ENCODE measurements at regions not wholly inside any gene's neighbourhood (a gene's known extent, or its start where the extent isn't known, plus 50 kb on each side); places are given as distances from the start of the nearest gene placed in this dataset.

GRCh38 chr2:236444187-236444586 is 125.4 kb upstream of the ACKR3 start:
- Histone ChIP-seq H3K27ac (peak overlapping the region in 1 of 2 donors; percentile 38), H3K4me1 (no peaks in the 10 kb centered on the region), H3K36me3 (no peaks in the 10 kb centered on the region), H3K9me3 (no peaks in the 10 kb centered on the region), H3K27me3 (no peaks in the 10 kb centered on the region), H3K4me3 (no peak overlapping the region)
- intact Hi-C loops (cut with DNase I; ENCODE audit: low total_unique reads): no loop called here
- no peak for DNase-seq (ENCODE audit: low spot score in 2 of 2)
- TF ChIP-seq POLR2A (IDR thresholded peaks at IDR 0.05) (no peak), CTCF (IDR thresholded peaks at IDR 0.05) (no peak), POLR2AphosphoS5 (IDR thresholded peaks at IDR 0.05) (no peak)

- intact Hi-C loops (cut with DNase I; ENCODE audit: low total_unique reads): no loop called here
- no peak overlapping the region for H3K27ac ChIP-seq
These were observed 123.9 kb upstream of the ACKR3 start for GRCh38 chr2:236445678-236446077.

GRCh38 chr2:236446521-236446920 is 123.1 kb upstream of the ACKR3 start:
- H3K36me3 ChIP-seq: no peaks in the 10 kb centered on the region
- H3K4me3 ChIP-seq: no peak overlapping the region
- H3K27me3 ChIP-seq: no peaks in the 10 kb centered on the region
- no peak for DNase-seq (ENCODE audit: low spot score in 2 of 2)
- no peak overlapping the region for H3K27ac ChIP-seq
- no peaks in the 10 kb centered on the region for H3K4me1 ChIP-seq
- TF ChIP-seq POLR2AphosphoS5 (IDR thresholded peaks at IDR 0.05): no peak
- no peaks in the 10 kb centered on the region for H3K9me3 ChIP-seq
- intact Hi-C loops (cut with DNase I; ENCODE audit: low total_unique reads): no loop called here

More at GRCh38 chr2:236445678-236446077, 123.9 kb upstream of the ACKR3 start:
- Histone ChIP-seq H3K4me3 (no peak overlapping the region), H3K4me1 (no peaks in the 10 kb centered on the region), H3K9me3 (no peaks in the 10 kb centered on the region), H3K36me3 (no peaks in the 10 kb centered on the region), H3K27me3 (no peaks in the 10 kb centered on the region)
- TF ChIP-seq CTCF (IDR thresholded peaks at IDR 0.05) (no peak), POLR2A (IDR thresholded peaks at IDR 0.05) (no peak), POLR2AphosphoS5 (IDR thresholded peaks at IDR 0.05) (no peak)
- no peak for DNase-seq (ENCODE audit: low spot score in 2 of 2)

- Histone ChIP-seq H3K4me1 (no peaks in the 10 kb centered on the region), H3K27me3 (no peaks in the 10 kb centered on the region), H3K9me3 (no peaks in the 10 kb centered on the region), H3K4me3 (peak overlapping the region in 2 of 3 donors; percentile 21 to 35), H3K27ac (peak overlapping the region; percentile 78 to 80), H3K36me3 (no peaks in the 10 kb centered on the region)
- TF ChIP-seq POLR2A (IDR thresholded peaks at IDR 0.05): no peak
- TF ChIP-seq CTCF (IDR thresholded peaks at IDR 0.05): no peak
- intact Hi-C loops (cut with DNase I; ENCODE audit: low total_unique reads): no loop called here
- peak; percentile 67 to 73 for DNase-seq (ENCODE audit: low spot score in 2 of 2)
These were observed 120.4 kb upstream of the ACKR3 start for GRCh38 chr2:236449167-236449761.

- TF ChIP-seq POLR2AphosphoS5 (IDR thresholded peaks at IDR 0.05) (no peak), POLR2A (IDR thresholded peaks at IDR 0.05) (no peak), CTCF (IDR thresholded peaks at IDR 0.05) (no peak)
- H3K9me3 ChIP-seq: no peaks in the 10 kb centered on the region
- DNase-seq (ENCODE audit: low spot score in 2 of 2): no peak
- H3K4me3 ChIP-seq: no peak overlapping the region
- H3K36me3 ChIP-seq: no peaks in the 10 kb centered on the region
- intact Hi-C loops (cut with DNase I; ENCODE audit: low total_unique reads): no loop called here
- H3K27me3 ChIP-seq: no peaks in the 10 kb centered on the region
- no peak overlapping the region for H3K27ac ChIP-seq
- H3K4me1 ChIP-seq: no peaks in the 10 kb centered on the region
These were observed 117.4 kb upstream of the ACKR3 start for GRCh38 chr2:236452238-236452637.

GRCh38 chr2:236454076-236454475 is 115.5 kb upstream of the ACKR3 start:
- Histone ChIP-seq H3K27ac (no peak overlapping the region), H3K27me3 (no peaks in the 10 kb centered on the region), H3K4me1 (no peaks in the 10 kb centered on the region), H3K4me3 (no peak overlapping the region), H3K36me3 (no peaks in the 10 kb centered on the region), H3K9me3 (no peaks in the 10 kb centered on the region)
- intact Hi-C loops (cut with DNase I; ENCODE audit: low total_unique reads): no loop called here
- DNase-seq (ENCODE audit: low spot score in 2 of 2): no peak
- TF ChIP-seq POLR2A (IDR thresholded peaks at IDR 0.05): no peak
- no peak for TF ChIP-seq POLR2AphosphoS5 (IDR thresholded peaks at IDR 0.05)
- TF ChIP-seq CTCF (IDR thresholded peaks at IDR 0.05): no peak

Measured in breast epithelium (tissue), 4 donors.